ENCODE measurements at regions not wholly inside any gene's neighbourhood (a gene's known extent, or its start where the extent isn't known, plus 50 kb on each side); places are given as distances from the start of the nearest gene placed in this dataset.

GRCh38 chr18:28588884-28589549 is 412.1 kb upstream of the CDH2 start:
- H3K36me3 Mint-ChIP-seq (ENCODE audit: insufficient read depth in 1 of 3, low read depth in 3 of 3) = no peaks in the 10 kb centered on the region
- no peak overlapping the region for H3K4me3 Mint-ChIP-seq
- no peaks in the 10 kb centered on the region for H3K9me3 Mint-ChIP-seq
- H3K4me1 Mint-ChIP-seq = peaks cover 6 to 10% of the 10 kb centered on the region in 2 experiments
- no peak overlapping the region for H3K23ac ChIP-seq (ENCODE audit: insufficient read length, low read depth, low read length)
- no peak overlapping the region for H4K5ac ChIP-seq (ENCODE audit: insufficient read length, low read depth, low read length)
- H3K79me2 ChIP-seq (ENCODE audit: insufficient read depth, low read length) = no peaks in the 10 kb centered on the region
- no peak overlapping the region for H3K56ac ChIP-seq (ENCODE audit: insufficient read length, low read depth, low read length)
- no peak overlapping the region for H3K14ac ChIP-seq (ENCODE audit: insufficient read depth, low read length)
- no peak overlapping the region for H4K8ac ChIP-seq (replicated peaks; ENCODE audit: insufficient read length, low read depth, low read length)
- no peak overlapping the region for H4K91ac ChIP-seq (ENCODE audit: insufficient read length, low read depth, low read length)
- DNase-seq = no peak
- no peak overlapping the region for H2BK12ac ChIP-seq (ENCODE audit: insufficient read length, low read depth, low read length)
- H2AFZ ChIP-seq (ENCODE audit: low read length) = no peak overlapping the region
- no peak for TF ChIP-seq CTCF (conservative IDR thresholded peaks at IDR 0.05)
- no peak overlapping the region for H3T11ph ChIP-seq (ENCODE audit: low read length)
- H3K27me3 Mint-ChIP-seq (ENCODE audit: low read depth) = no peaks in the 10 kb centered on the region
- no peak overlapping the region for H3K4me2 ChIP-seq (ENCODE audit: insufficient read depth, insufficient read length, low read length)
- no peaks in the 10 kb centered on the region for H3K23me2 ChIP-seq (ENCODE audit: insufficient read length, low read depth, low read length, poor library complexity, severe bottlenecking)
- H3K27ac Mint-ChIP-seq = no peak overlapping the region
- H2BK5ac ChIP-seq (ENCODE audit: insufficient read length, low read length) = no peak overlapping the region
- no peaks in the 10 kb centered on the region for H4K20me1 ChIP-seq (ENCODE audit: control insufficient read depth, insufficient read depth, insufficient read length)
- no peak overlapping the region for H2BK20ac ChIP-seq (ENCODE audit: low read depth, low read length, poor library complexity, severe bottlenecking)
- H3K4ac ChIP-seq (ENCODE audit: low read depth, low read length) = no peak overlapping the region
- H3K27me3 ChIP-seq (ENCODE audit: insufficient read depth, low read length) = no peaks in the 10 kb centered on the region
- H3K27ac ChIP-seq (ENCODE audit: insufficient read length, low read depth, low read length) = no peak overlapping the region
- no peaks in the 10 kb centered on the region for H3K9me3 ChIP-seq (ENCODE audit: control insufficient read depth, low read depth, low read length)
- no CpG with 5 or more reads among the region's 1 CpG for WGBS (ENCODE audit: extremely low coverage, insufficient read length, low lambda C conversion rate)
- no peaks in the 10 kb centered on the region for H3K4me1 ChIP-seq (ENCODE audit: insufficient read depth, low read length)
- no peak overlapping the region for H3K9ac ChIP-seq (ENCODE audit: extremely low read depth, insufficient read length, low read length)
- no peak overlapping the region for H3K18ac ChIP-seq (ENCODE audit: insufficient read length, low read depth, low read length)
- H2BK15ac ChIP-seq (ENCODE audit: low read depth, low read length) = no peak overlapping the region
- no peaks in the 10 kb centered on the region for H3K79me1 ChIP-seq (ENCODE audit: insufficient read depth, low read depth, low read length, poor library complexity, severe bottlenecking)
- H2BK120ac ChIP-seq (ENCODE audit: low read depth, low read length, poor library complexity, severe bottlenecking) = no peak overlapping the region
- no peak overlapping the region for H2AK5ac ChIP-seq (ENCODE audit: insufficient read length, low read length)
